Gastroesophageal sphincter (tissue), 4 donors: ENCODE measurements at regions not wholly inside any gene's neighbourhood (a gene's known extent, or its start where the extent isn't known, plus 50 kb on each side); places are given as distances from the start of the nearest gene placed in this dataset.
"Not testable (repeated sequence)": the region's sequence is repeated elsewhere in the genome, so short reads cannot be mapped to it uniquely, and the experiment has no call there.

ENCODE experiments used
- ATAC-seq: fragments of 150-250 bp; one replicate; pipeline ENCODE4 v1.9.1; 2016; ENCODE audit warnings: mild to moderate bottlenecking, moderate library complexity
- H3K27ac ChIP-seq, 4 donors: fragments of 200-600 bp; sonication (generic) in 3 of 4; 1 replicate in 3 of 4; 2 replicates in 1 of 4; pipeline ENCODE4 v1.5.1; 2016 to 2019
- H3K27me3 ChIP-seq: fragments of 200-600 bp; sonication (generic); one replicate; pipeline ENCODE4 v1.5.1; 2019
- H3K36me3 ChIP-seq, 2 donors: fragments of 200-600 bp; sonication (generic); one replicate each; pipeline ENCODE4 v1.5.1; 2019; ENCODE audit warnings: control low read depth in 1 of 2
- H3K4me1 ChIP-seq, 3 donors: fragments of 200-600 bp; sonication (generic); 1 replicate in 2 of 3; 2 replicates in 1 of 3; pipeline ENCODE4 v1.5.1; 2016 to 2019; ENCODE audit warnings: control low read depth in 2 of 3
- H3K4me3 ChIP-seq, 2 donors: fragments of 200-600 bp; sonication (generic); one replicate each; pipeline ENCODE4 v1.5.1; 2019; ENCODE audit warnings: mild to moderate bottlenecking in 1 of 2, moderate library complexity in 1 of 2
- H3K9me3 ChIP-seq, 3 donors: fragments of 200-600 bp; sonication (generic); one replicate each; pipeline ENCODE4 v1.5.1; 2017 to 2019; ENCODE audit warnings: control low read depth in 2 of 3
- EP300 ChIP-seq: sonication (generic); formaldehyde crosslinking; IDR thresholded peaks from one replicate; pipeline ENCODE4 v1.6.1; 2017; ENCODE audit warnings: antibody characterized with exemption, mild to moderate bottlenecking
- POLR2A ChIP-seq, 2 donors: fragments of 450-650 bp; IDR thresholded peaks; one replicate each; pipeline ENCODE4 v1.6.1; 2017; ENCODE audit warnings: antibody characterized with exemption in 2 of 2, mild to moderate bottlenecking in 2 of 2, moderate library complexity in 1 of 2
- POLR2AphosphoS5 ChIP-seq: sonication (generic); formaldehyde crosslinking; IDR thresholded peaks from one replicate; pipeline ENCODE4 v1.6.1; 2017; ENCODE audit warnings: antibody characterized with exemption
- WGBS, 2 donors: methylation state at CpG; one replicate each; pipeline ENCODE4 v1.1.5; 2018; ENCODE audit warnings: low coverage in 1 of 2; 5-methylcytosine and 5-hydroxymethylcytosine counted together
- TF ChIP-seq, protein P1 (sequence below), 4 experiments: fragments of 200-600 bp in 2 of 4; fragments of 450-650 bp in 2 of 4; sonication (generic) in 1 of 4; IDR thresholded peaks; one replicate each; pipeline ENCODE4 v1.5.1; 2017 to 2019; ENCODE audit warnings: antibody characterized with exemption in 4 of 4, mild to moderate bottlenecking in 2 of 4, moderate library complexity in 2 of 4

DNA sequence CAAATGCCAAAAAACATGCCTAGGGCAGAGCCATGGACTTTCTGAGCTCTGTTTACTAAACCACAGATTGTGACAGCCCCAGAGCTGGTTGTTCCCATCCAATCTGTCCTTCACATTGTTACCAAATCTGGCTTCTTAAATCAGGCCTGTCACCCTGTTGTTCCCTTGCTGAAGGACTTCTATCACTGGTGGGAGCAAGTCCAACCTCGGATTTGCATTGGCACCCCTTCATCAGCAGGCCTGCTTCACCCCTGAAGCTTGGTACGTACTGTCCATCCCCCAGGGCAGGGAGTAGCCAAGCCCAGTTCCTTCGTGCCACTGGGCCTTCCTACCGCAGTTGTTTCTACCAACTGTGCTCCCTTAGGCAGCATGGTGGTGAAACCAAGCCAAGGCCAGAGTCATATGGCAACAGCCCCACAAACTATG lies 357.3 kb upstream of the JARID2 start:
- H3K9me3 ChIP-seq = no peaks in the 10 kb centered on the region
- no peak overlapping the region for H3K4me3 ChIP-seq
- H3K36me3 ChIP-seq = no peaks in the 10 kb centered on the region
- no peak overlapping the region for H3K27ac ChIP-seq
- 65 to 80% methylated on average over 1 to 2 of the region's 4 CpGs for whole genome bisulfite sequencing, 2 donors
- H3K4me1 ChIP-seq = peaks cover 0 to 5% (median 0%) of the 10 kb centered on the region in 3 donors
- ATAC-seq = peak; percentile 39
- TF ChIP-seq POLR2AphosphoS5 = no peak
- H3K27me3 ChIP-seq = no peaks in the 10 kb centered on the region

DNA sequence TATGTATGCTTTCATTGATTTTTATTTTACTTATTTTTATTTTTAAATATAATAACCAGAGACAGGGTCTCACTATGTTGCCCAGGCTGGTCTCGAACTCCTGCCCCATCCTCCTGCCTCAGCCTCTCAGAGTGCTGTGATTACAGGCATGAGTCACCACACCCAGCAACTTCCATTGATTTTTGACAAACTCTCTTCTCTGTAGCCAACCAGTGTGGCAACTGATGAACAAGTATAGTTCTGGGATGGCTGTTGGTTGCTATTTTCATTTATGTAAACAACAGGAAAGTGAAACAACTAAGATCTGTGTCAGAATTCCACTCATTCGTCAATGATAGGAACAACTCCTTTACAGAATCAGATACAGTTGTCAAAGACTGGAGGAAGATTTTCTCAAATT lies 356.7 kb upstream of the JARID2 start:
- H3K27me3 ChIP-seq = no peaks in the 10 kb centered on the region
- no peak overlapping the region for H3K4me3 ChIP-seq
- H3K4me1 ChIP-seq = no peaks in the 10 kb centered on the region
- no peak for TF ChIP-seq POLR2A (IDR thresholded peaks at IDR 0.05)
- no peak for TF ChIP-seq EP300
- TF ChIP-seq, protein P1, sequence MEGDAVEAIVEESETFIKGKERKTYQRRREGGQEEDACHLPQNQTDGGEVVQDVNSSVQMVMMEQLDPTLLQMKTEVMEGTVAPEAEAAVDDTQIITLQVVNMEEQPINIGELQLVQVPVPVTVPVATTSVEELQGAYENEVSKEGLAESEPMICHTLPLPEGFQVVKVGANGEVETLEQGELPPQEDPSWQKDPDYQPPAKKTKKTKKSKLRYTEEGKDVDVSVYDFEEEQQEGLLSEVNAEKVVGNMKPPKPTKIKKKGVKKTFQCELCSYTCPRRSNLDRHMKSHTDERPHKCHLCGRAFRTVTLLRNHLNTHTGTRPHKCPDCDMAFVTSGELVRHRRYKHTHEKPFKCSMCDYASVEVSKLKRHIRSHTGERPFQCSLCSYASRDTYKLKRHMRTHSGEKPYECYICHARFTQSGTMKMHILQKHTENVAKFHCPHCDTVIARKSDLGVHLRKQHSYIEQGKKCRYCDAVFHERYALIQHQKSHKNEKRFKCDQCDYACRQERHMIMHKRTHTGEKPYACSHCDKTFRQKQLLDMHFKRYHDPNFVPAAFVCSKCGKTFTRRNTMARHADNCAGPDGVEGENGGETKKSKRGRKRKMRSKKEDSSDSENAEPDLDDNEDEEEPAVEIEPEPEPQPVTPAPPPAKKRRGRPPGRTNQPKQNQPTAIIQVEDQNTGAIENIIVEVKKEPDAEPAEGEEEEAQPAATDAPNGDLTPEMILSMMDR (IDR thresholded peaks at IDR 0.05) = no peak
- TF ChIP-seq POLR2AphosphoS5 = no peak
- H3K27ac ChIP-seq = no peak overlapping the region
- no peaks in the 10 kb centered on the region for H3K36me3 ChIP-seq
- ATAC-seq = no peak
- no peaks in the 10 kb centered on the region for H3K9me3 ChIP-seq
- 59 to 66% methylated on average over 2 of the region's 2 CpGs for WGBS, 2 donors

DNA sequence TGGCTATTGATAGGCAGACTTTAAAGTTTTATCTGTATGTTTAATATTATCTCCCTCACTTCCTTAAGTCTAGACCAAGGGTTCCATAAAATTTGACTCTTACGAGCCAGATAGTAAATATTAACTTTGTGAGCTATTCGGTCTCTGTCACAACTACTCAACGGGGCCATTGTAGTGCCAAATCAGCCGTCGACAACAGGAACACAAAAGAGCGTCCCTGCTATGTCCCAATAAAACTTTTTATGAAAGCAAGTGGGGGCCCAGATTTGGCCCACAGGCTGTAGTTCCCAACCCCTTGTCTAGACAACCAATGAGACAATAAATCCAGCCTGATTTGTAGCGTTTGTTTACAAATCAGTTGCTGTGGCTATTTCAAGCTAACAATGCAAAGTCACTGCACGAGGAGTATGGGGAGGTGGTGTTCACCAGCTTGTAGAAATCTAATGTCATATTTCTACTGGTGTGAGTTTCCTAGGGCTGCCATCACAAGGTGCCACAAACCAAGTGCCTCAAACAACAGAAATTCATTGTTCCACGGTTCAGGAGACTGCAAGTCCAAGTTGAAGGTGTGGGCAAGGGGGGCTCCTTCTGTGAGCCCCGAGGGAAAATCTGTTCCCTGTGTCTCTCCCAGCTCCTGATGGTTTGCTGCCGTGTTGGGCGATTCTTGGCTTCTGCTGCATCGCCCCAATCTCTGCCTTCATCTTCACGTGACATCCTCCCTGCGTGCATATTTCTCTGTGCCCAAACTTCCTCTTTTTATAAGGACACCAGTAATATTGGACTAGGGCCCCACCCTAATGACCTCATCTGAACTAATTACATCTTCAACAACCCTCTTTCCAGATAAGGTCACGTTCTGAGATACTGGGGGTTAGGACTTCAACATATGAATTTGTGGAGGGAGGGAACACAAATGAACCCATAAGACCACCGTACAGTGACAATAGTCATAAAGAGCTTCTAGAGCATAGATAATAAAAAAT lies 356.0 kb upstream of the JARID2 start:
- no peak overlapping the region for H3K4me3 ChIP-seq
- H3K36me3 ChIP-seq = no peaks in the 10 kb centered on the region
- no peak for ATAC-seq
- H3K27ac ChIP-seq = no peak overlapping the region
- no peak for TF ChIP-seq POLR2AphosphoS5
- TF ChIP-seq, protein P1 (IDR thresholded peaks at IDR 0.05) = no peak
- TF ChIP-seq POLR2A (IDR thresholded peaks at IDR 0.05) = no peak
- TF ChIP-seq EP300 = no peak
- H3K27me3 ChIP-seq = no peaks in the 10 kb centered on the region
- H3K4me1 ChIP-seq = no peaks in the 10 kb centered on the region
- H3K9me3 ChIP-seq = no peaks in the 10 kb centered on the region
- WGBS, 2 donors = 79 to 93% methylated on average over 5 to 16 of the region's 17 CpGs

DNA sequence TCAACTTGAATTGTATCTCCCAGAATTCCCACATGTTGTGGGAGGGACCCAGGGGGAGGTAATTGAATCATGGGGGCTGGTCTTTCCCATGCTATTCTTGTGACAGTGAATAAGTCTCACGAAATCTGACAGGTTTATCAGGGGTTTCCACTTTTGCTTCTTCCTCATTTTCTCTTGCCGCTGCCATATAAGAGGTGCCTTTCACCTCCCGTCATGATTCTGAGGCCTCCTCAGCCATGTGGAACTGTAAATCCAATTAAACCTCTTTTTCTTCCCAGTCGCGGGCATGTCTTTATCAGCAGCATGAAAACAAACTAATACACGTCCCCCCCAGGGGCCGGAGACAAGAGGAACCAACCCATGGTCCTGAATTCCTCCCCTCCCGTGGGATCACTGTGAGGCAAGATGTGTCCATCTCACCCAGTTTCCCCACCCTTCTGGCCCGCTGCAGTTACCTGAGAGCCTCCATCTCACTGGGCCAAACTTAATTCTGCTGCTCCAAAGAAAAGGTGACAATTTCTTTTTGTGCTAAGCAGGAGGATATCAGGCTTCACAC lies 354.0 kb upstream of the JARID2 start:
- H3K36me3 ChIP-seq, H3K4me3 ChIP-seq, ATAC-seq, H3K27ac ChIP-seq, H3K27me3 ChIP-seq, H3K9me3 ChIP-seq, H3K4me1 ChIP-seq: not testable (repeated sequence)
- 83 to 95% methylated on average over 5 to 8 of the region's 9 CpGs for WGBS, 2 donors

DNA sequence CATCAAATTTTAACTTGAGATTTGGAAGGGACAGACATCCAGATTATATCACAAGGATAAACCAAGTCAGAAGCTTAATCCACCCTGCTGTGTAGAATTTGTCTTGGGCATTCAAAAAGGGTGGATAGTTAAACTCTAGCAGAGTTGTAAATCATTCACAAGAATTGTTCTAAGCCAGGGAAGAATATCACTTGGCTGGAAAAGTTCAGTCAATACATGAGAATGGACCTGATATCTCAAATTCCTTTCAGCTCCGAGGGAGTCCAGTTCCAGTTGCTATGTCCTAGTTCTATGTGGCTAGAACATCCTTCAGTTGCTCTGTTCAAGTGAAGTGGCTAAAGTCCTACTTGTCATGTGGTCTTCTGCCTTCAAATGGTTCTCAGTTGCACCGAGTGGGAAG lies 351.8 kb upstream of the JARID2 start:
- 71 to 92% methylated on average over 1 of the region's 2 CpGs for WGBS, 2 donors
- ATAC-seq = no peak

More for the DNA sequence above, 351.8 kb upstream of the JARID2 start:
- Histone ChIP-seq H3K27me3 (no peaks in the 10 kb centered on the region), H3K4me1 (no peaks in the 10 kb centered on the region), H3K4me3 (no peak overlapping the region), H3K9me3 (no peaks in the 10 kb centered on the region), H3K36me3 (no peaks in the 10 kb centered on the region), H3K27ac (no peak overlapping the region)
- TF ChIP-seq POLR2A (IDR thresholded peaks at IDR 0.05) (no peak), EP300 (no peak), POLR2AphosphoS5 (no peak)
- TF ChIP-seq, protein P1 (IDR thresholded peaks at IDR 0.05) = no peak
